PC-3 (cell line): ENCODE measurements at regions not wholly inside any gene's neighbourhood (a gene's known extent, or its start where the extent isn't known, plus 50 kb on each side); places are given as distances from the start of the nearest gene placed in this dataset.

Experiments used
- ATAC-seq: fragments of 200-7000 bp; cut with Tn5 transposase; 2 replicates; pipeline ENCODE4 v1.9.1; 2020; ENCODE audit warnings: mild to moderate bottlenecking, moderate library complexity
- BruUV-seq: library from RNA; stranded (reverse); fragments of 400-500 nt; replicated peaks from 2 replicates; lab custom pipeline; 2021; lab: Mats Ljungman, UMichigan
- CTCF ChIA-PET: fragments of 300-600 bp; sonication (Branson Sonifier 250); formaldehyde crosslinking; loops from one replicate; lab custom pipeline; 2022; ENCODE audit warnings: antibody characterized with exemption; lab: Charles Lee
- POLR2A ChIA-PET: fragments of 300-600 bp; sonication (Branson Sonifier 250); formaldehyde crosslinking; loops from one replicate; lab custom pipeline; 2022; ENCODE audit warnings: antibody characterized with exemption; ENCODE audit not compliant: unreplicated experiment; lab: Charles Lee
- DNase-seq: peaks from one replicate; pipeline ENCODE4 v3.0.0-alpha.2; 2015
- H2AFZ ChIP-seq: fragments of 300-600 bp; sonication (generic); 2 replicates; pipeline ENCODE4 v1.6.0; 2016; ENCODE audit warnings: antibody characterized with exemption, low read length
- H3F3A ChIP-seq: fragments of 300-600 bp; sonication (generic); one replicate; pipeline ENCODE4 v1.6.0; 2017; ENCODE audit warnings: antibody characterized with exemption, low read length, control low read depth, mild to moderate bottlenecking; ENCODE audit not compliant: unreplicated experiment
- H3K27ac ChIP-seq: fragments of 300-600 bp; sonication (generic); 2 replicates; pipeline ENCODE4 v1.5.1; 2016; ENCODE audit warnings: mild to moderate bottlenecking, low read length
- H3K27me3 ChIP-seq: fragments of 300-600 bp; sonication (generic); 2 replicates; pipeline ENCODE4 v1.6.1; 2016; ENCODE audit warnings: low read length, mixed read lengths
- H3K36me3 ChIP-seq: fragments of 300-600 bp; sonication (generic); 2 replicates; pipeline ENCODE4 v1.6.1; 2016; ENCODE audit warnings: low read depth, mixed run types, low read length, mixed read lengths
- H3K4me1 ChIP-seq: fragments of 300-600 bp; sonication (generic); 2 replicates; pipeline ENCODE4 v1.5.1; 2016; ENCODE audit warnings: low read length; ENCODE audit not compliant: insufficient read depth
- H3K4me2 ChIP-seq: fragments of 300-600 bp; sonication (generic); 2 replicates; pipeline ENCODE4 v1.6.0; 2016; ENCODE audit warnings: low read length
- H3K4me3 ChIP-seq: fragments of 300-600 bp; sonication (generic); 2 replicates; pipeline ENCODE4 v1.5.1; 2016; ENCODE audit warnings: mild to moderate bottlenecking, low read length, mixed read lengths
- H3K79me2 ChIP-seq: fragments of 300-600 bp; sonication (generic); 2 replicates; pipeline ENCODE4 v1.6.1; 2017; ENCODE audit warnings: low read length, mixed read lengths
- H3K9ac ChIP-seq: fragments of 300-600 bp; sonication (generic); 2 replicates; pipeline ENCODE4 v1.6.0; 2016; ENCODE audit warnings: mild to moderate bottlenecking, low read length
- H3K9me2 ChIP-seq: fragments of 300-600 bp; sonication (generic); replicated peaks from 2 replicates; pipeline ENCODE4 v1.6.1; 2016; ENCODE audit warnings: mixed run types, low read length, mixed read lengths
- H3K9me3 ChIP-seq: fragments of 300-600 bp; sonication (generic); 2 replicates; pipeline ENCODE4 v1.6.1; 2016; ENCODE audit warnings: low read length, mixed read lengths
- H4K20me1 ChIP-seq: fragments of 300-600 bp; sonication (generic); 2 replicates; pipeline ENCODE4 v1.6.1; 2016; ENCODE audit warnings: low read length, mixed read lengths
- CTCF ChIP-seq: fragments of 300-600 bp; sonication (generic); conservative IDR thresholded peaks from 2 replicates; pipeline ENCODE4 v1.5.1; 2017; ENCODE audit warnings: antibody characterized with exemption, low read depth, mild to moderate bottlenecking, low read length
- EZH2 ChIP-seq: fragments of 300-600 bp; sonication (generic); IDR thresholded peaks from one replicate; pipeline ENCODE4 v1.6.1; 2017; ENCODE audit warnings: antibody characterized with exemption, mild to moderate bottlenecking, low read length; ENCODE audit not compliant: unreplicated experiment
- EZH2phosphoT487 ChIP-seq: fragments of 300-600 bp; sonication (generic); IDR thresholded peaks from 2 replicates; pipeline ENCODE4 v1.6.1; 2018; ENCODE audit warnings: mild to moderate bottlenecking, antibody characterized with exemption, low read length, borderline replicate concordance
- intact Hi-C: fragments of 100-400 bp; cut with micrococcal nuclease; formaldehyde crosslinking; loops from 2 replicates; pipeline ENCODE4 v1.9.0; 2023

DNA sequence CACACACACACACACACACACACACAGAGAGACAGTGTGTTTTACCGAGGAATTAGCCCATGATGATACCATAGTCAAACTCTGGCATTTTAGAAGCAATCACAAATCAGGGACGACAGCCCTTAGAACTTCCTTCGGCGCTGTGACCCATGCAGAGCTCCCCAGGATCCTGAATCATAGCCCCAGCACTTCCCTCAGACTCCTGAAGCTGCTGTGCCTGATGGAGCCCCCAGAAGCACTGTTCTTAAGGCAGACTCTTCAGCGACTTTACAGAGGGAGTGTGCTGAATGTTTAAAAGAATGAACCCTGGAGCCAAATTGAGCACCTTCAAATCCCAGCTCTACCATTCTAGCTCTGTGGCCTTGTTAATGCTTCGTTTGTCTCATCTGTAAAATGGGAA is 89.3 kb upstream of the LIPC start:
- Histone ChIP-seq H3K9me3 (no peaks in the 10 kb centered on the region), H3K4me1 (peaks cover 31% of the 10 kb centered on the region), H3K4me2 (no peak overlapping the region), H3K27ac (no peak overlapping the region), H3K36me3 (no peaks in the 10 kb centered on the region), H3K9ac (no peak overlapping the region), H3F3A (no peaks in the 10 kb centered on the region), H2AFZ (no peak overlapping the region), H3K79me2 (no peaks in the 10 kb centered on the region), H4K20me1 (no peaks in the 10 kb centered on the region), H3K9me2 (no peaks in the 10 kb centered on the region), H3K4me3 (no peak overlapping the region), H3K27me3 (no peaks in the 10 kb centered on the region)
- no TSS peak for BruUV-seq
- ATAC-seq, result no peak
- intact Hi-C loops, result loop anchor here (5.0 kb wide), 1 partner anchor 115 kb away; no protein-coding TSS in a partner anchor
- TF ChIP-seq CTCF (no peak), EZH2phosphoT487 (no peak), EZH2 (no peak)
- POLR2A ChIA-PET, result no interaction called here
- DNase-seq, result no peak
- CTCF ChIA-PET, result no interaction called here

DNA sequence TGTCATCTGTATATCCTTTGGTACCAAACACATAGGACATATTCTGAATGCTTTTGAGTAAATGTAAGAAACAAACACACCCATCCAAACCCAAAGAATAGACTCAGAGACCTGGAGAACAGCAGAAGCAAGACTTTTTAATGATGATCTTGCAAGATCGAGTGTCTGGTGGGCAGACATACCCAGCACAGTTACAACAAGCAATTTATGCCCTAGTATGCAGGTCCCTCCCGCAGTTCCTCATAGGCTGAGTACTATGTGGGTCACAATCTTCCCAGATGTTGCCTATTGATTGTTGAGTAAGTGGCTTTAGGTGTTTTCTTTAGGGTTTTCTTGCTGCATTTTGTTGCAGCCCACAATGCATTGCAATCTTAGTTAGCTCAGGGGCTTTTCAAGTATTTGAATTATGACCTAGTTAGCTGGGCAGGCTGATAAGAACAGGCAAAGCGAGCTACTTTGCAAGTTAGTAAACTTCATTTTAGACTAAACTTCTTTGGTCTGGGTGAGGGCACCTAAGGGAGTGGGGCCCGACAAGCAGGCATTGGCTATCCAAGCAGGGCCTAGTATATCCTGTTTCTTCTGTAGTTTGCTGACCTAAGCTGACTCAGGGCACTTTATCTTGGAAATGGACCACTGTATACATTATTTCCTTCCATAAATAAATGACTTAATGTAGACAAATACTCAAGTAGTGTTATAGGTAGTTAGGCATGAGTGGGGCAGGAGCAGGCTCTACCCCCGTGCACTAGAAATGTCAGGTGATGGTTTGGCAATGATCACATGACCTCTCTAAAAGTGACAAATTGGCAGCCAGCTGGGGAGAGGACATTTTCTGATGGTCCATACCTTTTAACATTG is 87.3 kb upstream of the LIPC start:
- Histone ChIP-seq H3K4me2 (no peak overlapping the region), H3K27me3 (no peaks in the 10 kb centered on the region), H3K9me3 (no peaks in the 10 kb centered on the region), H3K27ac (peak overlapping the region; percentile 36), H2AFZ (no peak overlapping the region), H3K79me2 (no peaks in the 10 kb centered on the region), H3K36me3 (no peaks in the 10 kb centered on the region), H3F3A (no peaks in the 10 kb centered on the region), H3K4me3 (no peak overlapping the region), H3K4me1 (peaks cover 37% of the 10 kb centered on the region), H3K9ac (no peak overlapping the region), H4K20me1 (no peaks in the 10 kb centered on the region), H3K9me2 (no peaks in the 10 kb centered on the region)
- TF ChIP-seq CTCF (no peak), EZH2 (no peak), EZH2phosphoT487 (no peak)
- DNase-seq (peak; percentile 39), ATAC-seq (peak; percentile 32; the same call in 1 of the 2 replicates)
- BruUV-seq, result no TSS peak
- CTCF ChIA-PET, result no interaction called here
- intact Hi-C loops, result loop anchor here (5.0 kb wide), 1 partner anchor 113 kb away; no protein-coding TSS in a partner anchor
- POLR2A ChIA-PET, result interaction anchor here (0.7 kb wide), 1 partner anchor 427 kb away, joined by 3 read pairs; the partner anchor contains the start of gene MINDY2

- no peaks in the 10 kb centered on the region for H3K9me3 ChIP-seq
- peak; percentile 89 for ATAC-seq
- H3K4me2 ChIP-seq, result peak overlapping the region; percentile 19; the same call in 1 of the 2 replicates
- CTCF ChIA-PET, result interaction anchor here (0.6 kb wide), 1 partner anchor 182 kb away, joined by 4 read pairs; no protein-coding TSS in a partner anchor
- no peak overlapping the region for H3K4me3 ChIP-seq
- H3K9ac ChIP-seq, result no peak overlapping the region
- H3K79me2 ChIP-seq, result no peaks in the 10 kb centered on the region
- BruUV-seq, result no TSS peak
- DNase-seq, result peak; percentile 81
- peak overlapping the region; percentile 26; the same call in 1 of the 2 replicates for H2AFZ ChIP-seq
- H3K27ac ChIP-seq, result peak overlapping the region; percentile 47
- TF ChIP-seq EZH2phosphoT487 (no peak), CTCF (no peak), EZH2 (no peak)
- H3K4me1 ChIP-seq, result peaks cover 28% of the 10 kb centered on the region
- no peaks in the 10 kb centered on the region for H4K20me1 ChIP-seq
- no peaks in the 10 kb centered on the region for H3F3A ChIP-seq
- POLR2A ChIA-PET, result no interaction called here
- no peaks in the 10 kb centered on the region for H3K27me3 ChIP-seq
- no peaks in the 10 kb centered on the region for H3K9me2 ChIP-seq
- H3K36me3 ChIP-seq, result no peaks in the 10 kb centered on the region
- intact Hi-C loops, result no loop called here
These were observed 85.4 kb upstream of the LIPC start for GRCh38 chr15:58346361-58346760.
